ENCODE measurements at regions not wholly inside any gene's neighbourhood (a gene's known extent, or its start where the extent isn't known, plus 50 kb on each side); places are given as distances from the start of the nearest gene placed in this dataset.

DNA sequence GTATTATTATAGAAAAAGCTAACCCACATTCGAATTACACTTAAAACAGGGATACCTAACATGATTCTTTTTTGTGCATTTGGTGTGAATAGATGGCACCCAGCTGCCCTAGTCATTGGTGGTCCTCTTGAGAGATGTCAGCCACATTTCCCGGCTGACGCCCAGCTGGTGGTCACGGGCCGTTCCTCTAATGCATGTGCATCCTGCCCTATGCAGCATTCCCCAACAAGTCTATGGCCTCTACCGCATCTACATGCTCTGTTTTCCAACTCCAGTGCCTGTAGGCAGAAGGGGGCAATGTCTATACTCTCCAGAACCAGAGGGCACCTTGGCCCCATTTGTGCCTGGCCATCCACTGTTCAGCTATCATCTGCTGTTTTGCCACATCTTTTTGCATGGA lies 78.6 kb upstream of the PRICKLE2 start:
- TF ChIP-seq, protein P1, sequence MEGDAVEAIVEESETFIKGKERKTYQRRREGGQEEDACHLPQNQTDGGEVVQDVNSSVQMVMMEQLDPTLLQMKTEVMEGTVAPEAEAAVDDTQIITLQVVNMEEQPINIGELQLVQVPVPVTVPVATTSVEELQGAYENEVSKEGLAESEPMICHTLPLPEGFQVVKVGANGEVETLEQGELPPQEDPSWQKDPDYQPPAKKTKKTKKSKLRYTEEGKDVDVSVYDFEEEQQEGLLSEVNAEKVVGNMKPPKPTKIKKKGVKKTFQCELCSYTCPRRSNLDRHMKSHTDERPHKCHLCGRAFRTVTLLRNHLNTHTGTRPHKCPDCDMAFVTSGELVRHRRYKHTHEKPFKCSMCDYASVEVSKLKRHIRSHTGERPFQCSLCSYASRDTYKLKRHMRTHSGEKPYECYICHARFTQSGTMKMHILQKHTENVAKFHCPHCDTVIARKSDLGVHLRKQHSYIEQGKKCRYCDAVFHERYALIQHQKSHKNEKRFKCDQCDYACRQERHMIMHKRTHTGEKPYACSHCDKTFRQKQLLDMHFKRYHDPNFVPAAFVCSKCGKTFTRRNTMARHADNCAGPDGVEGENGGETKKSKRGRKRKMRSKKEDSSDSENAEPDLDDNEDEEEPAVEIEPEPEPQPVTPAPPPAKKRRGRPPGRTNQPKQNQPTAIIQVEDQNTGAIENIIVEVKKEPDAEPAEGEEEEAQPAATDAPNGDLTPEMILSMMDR (IDR thresholded peaks at IDR 0.05) = no peak
- Mint-ChIP-seq H3K36me3 (ENCODE audit: low read depth) (no peaks in the 10 kb centered on the region), H3K9me3 (no peaks in the 10 kb centered on the region), H3K27me3 (peaks cover 2% of the 10 kb centered on the region), H3K4me3 (no peak overlapping the region), H3K27ac (no peak overlapping the region), H3K4me1 (ENCODE audit: low read depth) (no peaks in the 10 kb centered on the region)
- DNase-seq (no peak), ATAC-seq (no peak)
- POLR2A ChIA-PET = no interaction called here
- intact Hi-C loops (cut with micrococcal nuclease) = no loop called here
- CTCF ChIA-PET = no interaction called here

DNA sequence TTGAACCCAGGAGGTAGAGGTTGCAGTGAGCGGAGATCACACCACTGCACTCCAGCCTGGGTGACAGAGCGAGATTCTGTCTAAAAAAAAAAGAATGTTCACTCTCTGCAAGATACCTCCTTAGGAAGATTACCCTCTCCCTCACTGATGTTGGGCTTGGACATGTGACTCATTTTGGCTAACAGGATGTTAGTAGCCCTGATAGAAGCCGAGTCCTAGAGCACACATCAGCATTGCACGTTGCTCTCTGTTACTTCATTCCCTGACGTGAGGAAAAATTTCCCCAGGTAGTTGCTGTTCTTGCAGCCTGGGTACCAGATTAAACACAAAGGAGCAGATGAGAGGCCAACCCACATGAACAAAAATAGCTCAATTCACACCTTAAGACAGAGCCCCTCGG lies 78.1 kb upstream of the PRICKLE2 start:
- no peaks in the 10 kb centered on the region for H3K9me3 Mint-ChIP-seq
- no peak overlapping the region for H3K27ac Mint-ChIP-seq
- intact Hi-C loops (cut with micrococcal nuclease) = no loop called here
- ChIA-PET CTCF (no interaction called here), POLR2A (no interaction called here)
- TF ChIP-seq, protein P1 (IDR thresholded peaks at IDR 0.05) = no peak
- ATAC-seq (no peak), DNase-seq (no peak)
- H3K27me3 Mint-ChIP-seq = peaks cover 2% of the 10 kb centered on the region
- no peaks in the 10 kb centered on the region for H3K4me1 Mint-ChIP-seq (ENCODE audit: low read depth)
- H3K4me3 Mint-ChIP-seq = no peak overlapping the region
- no peaks in the 10 kb centered on the region for H3K36me3 Mint-ChIP-seq (ENCODE audit: low read depth)

DNA sequence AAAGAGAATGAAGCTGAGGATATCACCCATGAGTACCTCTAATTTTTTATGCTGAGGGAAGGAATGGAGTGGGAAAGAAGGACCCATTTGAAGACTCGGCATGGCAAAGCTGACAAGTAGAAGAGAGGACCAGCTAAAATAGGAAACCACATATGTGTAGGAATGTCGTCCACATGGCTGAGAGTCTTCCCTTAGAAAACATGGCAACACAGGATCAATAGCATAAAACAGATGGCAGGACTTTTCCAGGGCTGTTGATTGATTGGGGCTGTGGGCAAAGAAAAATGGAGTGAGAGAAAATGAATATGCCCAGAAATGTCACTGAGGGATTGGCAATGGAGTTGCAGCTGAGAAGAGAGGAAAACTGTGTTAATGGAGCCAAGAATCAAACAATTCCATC lies 76.2 kb upstream of the PRICKLE2 start:
- intact Hi-C loops (cut with micrococcal nuclease) = no loop called here
- ChIA-PET POLR2A (no interaction called here), CTCF (no interaction called here)
- Mint-ChIP-seq H3K27ac (no peak overlapping the region), H3K4me1 (ENCODE audit: low read depth) (no peaks in the 10 kb centered on the region), H3K27me3 (peaks cover 6% of the 10 kb centered on the region), H3K4me3 (no peak overlapping the region), H3K9me3 (peaks cover 8% of the 10 kb centered on the region), H3K36me3 (ENCODE audit: low read depth) (no peaks in the 10 kb centered on the region)
- TF ChIP-seq, protein P1 (IDR thresholded peaks at IDR 0.05) = no peak
- ATAC-seq (no peak), DNase-seq (no peak)

DNA sequence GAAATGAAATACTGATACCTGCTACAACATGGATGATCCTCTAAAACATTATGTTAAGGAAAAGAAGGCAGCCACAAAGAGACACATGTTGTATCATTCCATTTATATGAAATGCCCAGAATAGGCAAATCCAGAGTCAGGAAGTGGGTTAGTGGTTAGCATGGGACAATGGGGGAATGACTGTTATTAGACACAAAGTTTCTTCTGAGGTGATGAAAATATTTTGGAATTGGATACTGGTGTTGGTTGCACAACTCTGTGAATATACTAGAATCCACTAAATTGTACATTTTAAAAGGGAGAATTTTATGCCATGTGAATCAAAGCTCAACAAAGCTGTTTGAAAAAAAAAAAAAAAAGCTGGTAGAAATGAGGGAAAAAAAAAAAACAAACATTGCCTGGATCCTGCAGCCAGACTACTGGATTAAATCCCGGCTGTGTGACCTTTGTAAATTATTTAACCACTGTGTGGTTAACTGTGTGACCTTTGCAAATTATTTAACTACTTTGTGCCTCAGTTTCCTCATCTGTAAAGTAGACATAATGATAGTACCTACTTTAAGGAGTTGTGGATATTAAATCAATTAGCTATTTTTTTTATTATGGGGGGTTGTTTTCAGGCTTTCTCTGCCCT lies 75.6 kb upstream of the PRICKLE2 start:
- Mint-ChIP-seq H3K27ac (no peak overlapping the region), H3K4me3 (no peak overlapping the region), H3K9me3 (peaks cover 9% of the 10 kb centered on the region), H3K4me1 (ENCODE audit: low read depth) (no peaks in the 10 kb centered on the region), H3K36me3 (ENCODE audit: low read depth) (no peaks in the 10 kb centered on the region), H3K27me3 (peaks cover 6% of the 10 kb centered on the region)
- ChIA-PET POLR2A (no interaction called here), CTCF (no interaction called here)
- DNase-seq (no peak), ATAC-seq (no peak)
- TF ChIP-seq, protein P1 (IDR thresholded peaks at IDR 0.05) = no peak
- intact Hi-C loops (cut with micrococcal nuclease) = no loop called here

DNA sequence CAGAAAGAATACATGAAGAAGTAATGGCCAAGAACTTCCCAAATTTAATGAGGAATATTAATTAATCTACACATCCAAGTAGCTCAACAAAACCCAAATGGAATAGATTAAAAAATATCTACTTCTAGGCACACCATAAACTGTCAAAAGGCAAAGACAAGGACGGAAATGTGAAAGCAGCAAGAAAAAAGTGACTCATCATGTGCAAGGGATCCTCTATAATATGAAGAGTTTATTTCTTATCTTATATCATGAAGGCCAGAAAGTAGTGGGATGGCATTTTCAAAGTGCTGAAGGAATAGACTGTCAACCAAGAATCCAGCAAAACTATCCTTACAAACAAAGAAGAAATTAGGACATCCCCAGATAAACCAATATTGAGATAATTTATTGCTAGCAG lies 73.9 kb upstream of the PRICKLE2 start:
- Mint-ChIP-seq H3K9me3 (peaks cover 9% of the 10 kb centered on the region), H3K4me1 (ENCODE audit: low read depth) (no peaks in the 10 kb centered on the region), H3K4me3 (no peak overlapping the region), H3K27me3 (peaks cover 6% of the 10 kb centered on the region), H3K36me3 (ENCODE audit: low read depth) (no peaks in the 10 kb centered on the region), H3K27ac (no peak overlapping the region)
- intact Hi-C loops (cut with micrococcal nuclease) = no loop called here
- TF ChIP-seq, protein P1 (IDR thresholded peaks at IDR 0.05) = no peak
- ATAC-seq (no peak), DNase-seq (no peak)
- POLR2A ChIA-PET = no interaction called here
- CTCF ChIA-PET = no interaction called here
